GM23338 (cell line): ENCODE measurements at regions not wholly inside any gene's neighbourhood (a gene's known extent, or its start where the extent isn't known, plus 50 kb on each side); places are given as distances from the start of the nearest gene placed in this dataset.

Experiments
- ATAC-seq: fragments of 200-7000 bp; cut with Tn5 transposase; 3 replicates; pipeline ENCODE4 v1.9.1; 2020
- DNase-seq: peaks from one replicate; pipeline ENCODE4 v3.0.0-alpha.2; 2015; ENCODE audit warnings: low spot score
- H2AFZ ChIP-seq: fragments of 200-600 bp; sonication (generic); 2 replicates; pipeline ENCODE4 v1.8.0; 2016; ENCODE audit warnings: antibody characterized with exemption, mild to moderate bottlenecking, moderate library complexity
- H3F3A ChIP-seq: fragments of 200-600 bp; sonication (generic); replicated peaks from 2 replicates; pipeline ENCODE4 v1.8.0; 2017; ENCODE audit warnings: antibody characterized with exemption, mixed run types, low read depth
- H3K27ac ChIP-seq: fragments of 200-600 bp; sonication (generic); 2 replicates; pipeline ENCODE4 v1.6.1; 2016; ENCODE audit warnings: low read depth
- H3K27me3 ChIP-seq: fragments of 200-600 bp; sonication (generic); 2 replicates; pipeline ENCODE4 v1.8.0; 2016; ENCODE audit warnings: mild to moderate bottlenecking, mixed run types, moderate library complexity; ENCODE audit not compliant: insufficient read depth
- H3K36me3 ChIP-seq: fragments of 200-600 bp; sonication (generic); 2 replicates; pipeline ENCODE4 v1.8.0; 2016; ENCODE audit warnings: mild to moderate bottlenecking; ENCODE audit not compliant: insufficient read depth
- H3K4me1 ChIP-seq: fragments of 200-600 bp; sonication (generic); 2 replicates; pipeline ENCODE4 v1.8.0; 2016; ENCODE audit warnings: mild to moderate bottlenecking, moderate library complexity; ENCODE audit not compliant: insufficient read depth
- H3K4me2 ChIP-seq: fragments of 200-600 bp; sonication (generic); 2 replicates; pipeline ENCODE4 v1.7.1; 2017; ENCODE audit warnings: mixed run types
- H3K4me3 ChIP-seq: fragments of 200-600 bp; sonication (generic); 2 replicates; pipeline ENCODE4 v1.6.1; 2016; ENCODE audit warnings: mixed run types
- H3K79me2 ChIP-seq: fragments of 200-600 bp; sonication (generic); replicated peaks from 2 replicates; pipeline ENCODE4 v1.8.0; 2017; ENCODE audit warnings: mild to moderate bottlenecking; ENCODE audit not compliant: insufficient read depth
- H3K9me2 ChIP-seq: fragments of 200-600 bp; sonication (generic); 2 replicates; pipeline ENCODE4 v1.8.0; 2017; ENCODE audit not compliant: insufficient read depth
- H4K20me1 ChIP-seq: fragments of 200-600 bp; sonication (generic); replicated peaks from 2 replicates; pipeline ENCODE4 v1.8.0; 2017; ENCODE audit warnings: mild to moderate bottlenecking; ENCODE audit not compliant: insufficient read depth
- H3K27ac Mint-ChIP-seq: 2 replicates; pipeline ENCODE4 v1.8.0; 2020; ENCODE audit warnings: inconsistent platforms, mild to moderate bottlenecking, moderate library complexity, mixed read lengths
- H3K27me3 Mint-ChIP-seq: 3 replicates; pipeline ENCODE4 v1.8.0; 2022; ENCODE audit warnings: low read depth, mild to moderate bottlenecking, moderate library complexity, mixed read lengths, inconsistent platforms; ENCODE audit not compliant: insufficient read depth, poor library complexity
- H3K36me3 Mint-ChIP-seq: 3 replicates; pipeline ENCODE4 v1.8.0; 2021; ENCODE audit warnings: low read depth, mild to moderate bottlenecking, inconsistent platforms, moderate library complexity, mixed read lengths
- H3K4me1 Mint-ChIP-seq: 3 replicates; pipeline ENCODE4 v1.8.0; 2020; ENCODE audit warnings: mild to moderate bottlenecking, inconsistent platforms, mixed read lengths
- H3K4me3 Mint-ChIP-seq: 3 replicates; pipeline ENCODE4 v1.8.0; 2021; ENCODE audit warnings: moderate library complexity, mild to moderate bottlenecking, inconsistent platforms, mixed read lengths
- H3K9me3 Mint-ChIP-seq: 3 replicates; pipeline ENCODE4 v1.8.0; 2020; ENCODE audit warnings: moderate library complexity, mild to moderate bottlenecking, inconsistent platforms, mixed read lengths
- EZH2phosphoT487 ChIP-seq: fragments of 200-600 bp; sonication (generic); IDR thresholded peaks from one replicate; pipeline ENCODE4 v1.8.1; 2018; ENCODE audit warnings: antibody characterized with exemption; ENCODE audit not compliant: unreplicated experiment
- JUNB ChIP-seq: IDR thresholded peaks from one replicate; pipeline ENCODE4 v1.6.1; 2016; ENCODE audit warnings: antibody characterized with exemption; ENCODE audit not compliant: unreplicated experiment
- NANOG ChIP-seq: IDR thresholded peaks from 2 replicates; pipeline ENCODE4 v1.6.1; 2016; ENCODE audit warnings: antibody characterized with exemption, borderline replicate concordance
- REST ChIP-seq: IDR thresholded peaks from one replicate; pipeline ENCODE4 v1.6.1; 2018; ENCODE audit warnings: antibody characterized with exemption; ENCODE audit not compliant: unreplicated experiment
- ZNF331 ChIP-seq: fragments of 250-450 bp; sonication (Bioruptor Pico); IDR thresholded peaks from 2 replicates; pipeline ENCODE4 v1.5.0; 2020; ENCODE audit warnings: low read depth, mild to moderate bottlenecking, moderate library complexity
- TF ChIP-seq, protein P1 (sequence below): fragments of 250-450 bp; sonication (Bioruptor Pico); IDR thresholded peaks from 2 replicates; pipeline ENCODE4 v1.5.0; 2020; ENCODE audit warnings: mild to moderate bottlenecking, moderate library complexity
- TF ChIP-seq, protein P2 (sequence below): IDR thresholded peaks from 2 replicates; pipeline ENCODE4 v1.6.1; 2016; ENCODE audit warnings: antibody characterized with exemption
- TF ChIP-seq, protein P3 (sequence below), 2 experiments: fragments of 200-600 bp in 1 of 2; sonication (generic) in 1 of 2; conservative IDR thresholded peaks; 2 replicates each; pipeline versions ENCODE4 v1.5.1 to v1.6.1; 2016 to 2017; ENCODE audit warnings: antibody characterized with exemption in 2 of 2, low read depth in 2 of 2, mild to moderate bottlenecking in 2 of 2, moderate library complexity in 1 of 2

- H3K9me3 Mint-ChIP-seq = no peaks in the 10 kb centered on the region
- no peaks in the 10 kb centered on the region for H3K4me1 ChIP-seq
- H3K4me2 ChIP-seq = no peak overlapping the region
- H3K4me3 Mint-ChIP-seq = no peak overlapping the region
- no peaks in the 10 kb centered on the region for H3K36me3 ChIP-seq
- no peaks in the 10 kb centered on the region for H3K4me1 Mint-ChIP-seq
- no peaks in the 10 kb centered on the region for H3K36me3 Mint-ChIP-seq
- no peaks in the 10 kb centered on the region for H3K27me3 Mint-ChIP-seq
- ATAC-seq (no peak), DNase-seq (no peak)
- no peak overlapping the region for H3K4me3 ChIP-seq
- no peak overlapping the region for H2AFZ ChIP-seq
- H3K27me3 ChIP-seq = no peaks in the 10 kb centered on the region
- no peaks in the 10 kb centered on the region for H3F3A ChIP-seq
- H4K20me1 ChIP-seq = no peaks in the 10 kb centered on the region
- no peak overlapping the region for H3K27ac Mint-ChIP-seq
- H3K27ac ChIP-seq = no peak overlapping the region
- TF ChIP-seq, protein P1, sequence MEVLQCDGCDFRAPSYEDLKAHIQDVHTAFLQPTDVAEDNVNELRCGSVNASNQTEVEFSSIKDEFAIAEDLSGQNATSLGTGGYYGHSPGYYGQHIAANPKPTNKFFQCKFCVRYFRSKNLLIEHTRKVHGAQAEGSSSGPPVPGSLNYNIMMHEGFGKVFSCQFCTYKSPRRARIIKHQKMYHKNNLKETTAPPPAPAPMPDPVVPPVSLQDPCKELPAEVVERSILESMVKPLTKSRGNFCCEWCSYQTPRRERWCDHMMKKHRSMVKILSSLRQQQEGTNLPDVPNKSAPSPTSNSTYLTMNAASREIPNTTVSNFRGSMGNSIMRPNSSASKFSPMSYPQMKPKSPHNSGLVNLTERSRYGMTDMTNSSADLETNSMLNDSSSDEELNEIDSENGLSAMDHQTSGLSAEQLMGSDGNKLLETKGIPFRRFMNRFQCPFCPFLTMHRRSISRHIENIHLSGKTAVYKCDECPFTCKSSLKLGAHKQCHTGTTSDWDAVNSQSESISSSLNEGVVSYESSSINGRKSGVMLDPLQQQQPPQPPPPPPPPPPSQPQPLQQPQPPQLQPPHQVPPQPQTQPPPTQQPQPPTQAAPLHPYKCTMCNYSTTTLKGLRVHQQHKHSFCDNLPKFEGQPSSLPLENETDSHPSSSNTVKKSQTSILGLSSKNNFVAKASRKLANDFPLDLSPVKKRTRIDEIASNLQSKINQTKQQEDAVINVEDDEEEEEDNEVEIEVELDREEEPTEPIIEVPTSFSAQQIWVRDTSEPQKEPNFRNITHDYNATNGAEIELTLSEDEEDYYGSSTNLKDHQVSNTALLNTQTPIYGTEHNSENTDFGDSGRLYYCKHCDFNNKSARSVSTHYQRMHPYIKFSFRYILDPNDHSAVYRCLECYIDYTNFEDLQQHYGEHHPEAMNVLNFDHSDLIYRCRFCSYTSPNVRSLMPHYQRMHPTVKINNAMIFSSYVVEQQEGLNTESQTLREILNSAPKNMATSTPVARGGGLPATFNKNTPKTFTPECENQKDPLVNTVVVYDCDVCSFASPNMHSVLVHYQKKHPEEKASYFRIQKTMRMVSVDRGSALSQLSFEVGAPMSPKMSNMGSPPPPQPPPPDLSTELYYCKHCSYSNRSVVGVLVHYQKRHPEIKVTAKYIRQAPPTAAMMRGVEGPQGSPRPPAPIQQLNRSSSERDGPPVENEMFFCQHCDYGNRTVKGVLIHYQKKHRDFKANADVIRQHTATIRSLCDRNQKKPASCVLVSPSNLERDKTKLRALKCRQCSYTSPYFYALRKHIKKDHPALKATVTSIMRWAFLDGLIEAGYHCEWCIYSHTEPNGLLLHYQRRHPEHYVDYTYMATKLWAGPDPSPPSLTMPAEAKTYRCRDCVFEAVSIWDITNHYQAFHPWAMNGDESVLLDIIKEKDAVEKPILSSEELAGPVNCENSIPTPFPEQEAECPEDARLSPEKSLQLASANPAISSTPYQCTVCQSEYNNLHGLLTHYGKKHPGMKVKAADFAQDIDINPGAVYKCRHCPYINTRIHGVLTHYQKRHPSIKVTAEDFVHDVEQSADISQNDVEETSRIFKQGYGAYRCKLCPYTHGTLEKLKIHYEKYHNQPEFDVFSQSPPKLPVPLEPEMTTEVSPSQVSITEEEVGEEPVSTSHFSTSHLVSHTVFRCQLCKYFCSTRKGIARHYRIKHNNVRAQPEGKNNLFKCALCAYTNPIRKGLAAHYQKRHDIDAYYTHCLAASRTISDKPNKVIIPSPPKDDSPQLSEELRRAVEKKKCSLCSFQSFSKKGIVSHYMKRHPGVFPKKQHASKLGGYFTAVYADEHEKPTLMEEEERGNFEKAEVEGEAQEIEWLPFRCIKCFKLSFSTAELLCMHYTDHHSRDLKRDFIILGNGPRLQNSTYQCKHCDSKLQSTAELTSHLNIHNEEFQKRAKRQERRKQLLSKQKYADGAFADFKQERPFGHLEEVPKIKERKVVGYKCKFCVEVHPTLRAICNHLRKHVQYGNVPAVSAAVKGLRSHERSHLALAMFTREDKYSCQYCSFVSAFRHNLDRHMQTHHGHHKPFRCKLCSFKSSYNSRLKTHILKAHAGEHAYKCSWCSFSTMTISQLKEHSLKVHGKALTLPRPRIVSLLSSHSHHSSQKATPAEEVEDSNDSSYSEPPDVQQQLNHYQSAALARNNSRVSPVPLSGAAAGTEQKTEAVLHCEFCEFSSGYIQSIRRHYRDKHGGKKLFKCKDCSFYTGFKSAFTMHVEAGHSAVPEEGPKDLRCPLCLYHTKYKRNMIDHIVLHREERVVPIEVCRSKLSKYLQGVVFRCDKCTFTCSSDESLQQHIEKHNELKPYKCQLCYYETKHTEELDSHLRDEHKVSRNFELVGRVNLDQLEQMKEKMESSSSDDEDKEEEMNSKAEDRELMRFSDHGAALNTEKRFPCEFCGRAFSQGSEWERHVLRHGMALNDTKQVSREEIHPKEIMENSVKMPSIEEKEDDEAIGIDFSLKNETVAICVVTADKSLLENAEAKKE (CRISPR knock-in tag) = no peak
- TF ChIP-seq NANOG = no peak
- TF ChIP-seq JUNB = no peak
- no peak for TF ChIP-seq EZH2phosphoT487
- TF ChIP-seq, protein P2, sequence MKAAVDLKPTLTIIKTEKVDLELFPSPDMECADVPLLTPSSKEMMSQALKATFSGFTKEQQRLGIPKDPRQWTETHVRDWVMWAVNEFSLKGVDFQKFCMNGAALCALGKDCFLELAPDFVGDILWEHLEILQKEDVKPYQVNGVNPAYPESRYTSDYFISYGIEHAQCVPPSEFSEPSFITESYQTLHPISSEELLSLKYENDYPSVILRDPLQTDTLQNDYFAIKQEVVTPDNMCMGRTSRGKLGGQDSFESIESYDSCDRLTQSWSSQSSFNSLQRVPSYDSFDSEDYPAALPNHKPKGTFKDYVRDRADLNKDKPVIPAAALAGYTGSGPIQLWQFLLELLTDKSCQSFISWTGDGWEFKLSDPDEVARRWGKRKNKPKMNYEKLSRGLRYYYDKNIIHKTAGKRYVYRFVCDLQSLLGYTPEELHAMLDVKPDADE = no peak
- no peak for TF ChIP-seq REST
- no peak for TF ChIP-seq ZNF331
- TF ChIP-seq, protein P3, sequence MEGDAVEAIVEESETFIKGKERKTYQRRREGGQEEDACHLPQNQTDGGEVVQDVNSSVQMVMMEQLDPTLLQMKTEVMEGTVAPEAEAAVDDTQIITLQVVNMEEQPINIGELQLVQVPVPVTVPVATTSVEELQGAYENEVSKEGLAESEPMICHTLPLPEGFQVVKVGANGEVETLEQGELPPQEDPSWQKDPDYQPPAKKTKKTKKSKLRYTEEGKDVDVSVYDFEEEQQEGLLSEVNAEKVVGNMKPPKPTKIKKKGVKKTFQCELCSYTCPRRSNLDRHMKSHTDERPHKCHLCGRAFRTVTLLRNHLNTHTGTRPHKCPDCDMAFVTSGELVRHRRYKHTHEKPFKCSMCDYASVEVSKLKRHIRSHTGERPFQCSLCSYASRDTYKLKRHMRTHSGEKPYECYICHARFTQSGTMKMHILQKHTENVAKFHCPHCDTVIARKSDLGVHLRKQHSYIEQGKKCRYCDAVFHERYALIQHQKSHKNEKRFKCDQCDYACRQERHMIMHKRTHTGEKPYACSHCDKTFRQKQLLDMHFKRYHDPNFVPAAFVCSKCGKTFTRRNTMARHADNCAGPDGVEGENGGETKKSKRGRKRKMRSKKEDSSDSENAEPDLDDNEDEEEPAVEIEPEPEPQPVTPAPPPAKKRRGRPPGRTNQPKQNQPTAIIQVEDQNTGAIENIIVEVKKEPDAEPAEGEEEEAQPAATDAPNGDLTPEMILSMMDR (conservative IDR thresholded peaks at IDR 0.05; ENCODE audit: low read depth in 2 of 2) = no peak
- H3K79me2 ChIP-seq = no peaks in the 10 kb centered on the region
- no peaks in the 10 kb centered on the region for H3K9me2 ChIP-seq
Measured at GRCh38 chr5:39698838-39699560, 274.2 kb upstream of the DAB2 start.
